ENCODE measurements at regions not wholly inside any gene's neighbourhood (a gene's known extent, or its start where the extent isn't known, plus 50 kb on each side); places are given as distances from the start of the nearest gene placed in this dataset.
"Not testable (repeated sequence)": the region's sequence is repeated elsewhere in the genome, so short reads cannot be mapped to it uniquely, and the experiment has no call there.

DNA sequence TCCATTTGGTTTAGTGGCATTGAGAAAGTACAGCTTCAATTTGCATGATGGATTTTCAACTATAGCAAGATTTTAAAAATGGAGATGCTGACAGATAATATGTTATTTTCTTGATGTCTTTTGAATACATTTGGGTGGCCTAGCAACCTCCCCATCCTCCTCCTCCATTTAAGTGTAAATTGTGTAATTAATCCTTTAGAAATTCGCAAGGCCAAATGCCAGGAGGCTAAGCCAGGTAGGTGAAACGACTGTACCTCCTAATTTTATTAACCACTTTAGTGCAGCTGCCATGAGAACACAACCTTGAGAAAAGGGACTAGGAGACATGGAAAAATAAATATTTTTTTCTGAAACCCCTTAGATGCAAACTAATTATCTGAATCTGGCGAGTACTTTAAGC lies 248.8 kb downstream of the MRPS30 start:
- DNase-seq (ENCODE audit: low read depth), result no peak

DNA sequence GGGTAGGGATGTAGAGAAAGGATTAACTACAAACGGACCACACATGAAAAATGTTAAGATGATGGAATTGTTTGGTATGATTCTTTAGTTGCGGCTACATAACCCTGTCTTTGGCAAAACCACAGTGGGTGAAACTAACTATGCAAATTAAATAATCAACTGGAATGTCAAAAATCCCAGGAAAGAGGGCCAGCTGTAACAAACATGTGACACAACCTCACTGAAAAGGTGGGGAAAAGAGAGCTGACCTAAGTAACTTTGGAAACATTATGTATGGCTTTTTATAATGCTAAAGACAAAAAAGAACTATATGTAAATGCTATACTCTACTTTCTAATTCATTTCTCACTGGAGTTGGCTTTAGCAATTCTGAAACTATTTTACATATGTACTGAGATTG lies 252.0 kb downstream of the MRPS30 start:
- DNase-seq (ENCODE audit: low read depth), result no peak

DNA sequence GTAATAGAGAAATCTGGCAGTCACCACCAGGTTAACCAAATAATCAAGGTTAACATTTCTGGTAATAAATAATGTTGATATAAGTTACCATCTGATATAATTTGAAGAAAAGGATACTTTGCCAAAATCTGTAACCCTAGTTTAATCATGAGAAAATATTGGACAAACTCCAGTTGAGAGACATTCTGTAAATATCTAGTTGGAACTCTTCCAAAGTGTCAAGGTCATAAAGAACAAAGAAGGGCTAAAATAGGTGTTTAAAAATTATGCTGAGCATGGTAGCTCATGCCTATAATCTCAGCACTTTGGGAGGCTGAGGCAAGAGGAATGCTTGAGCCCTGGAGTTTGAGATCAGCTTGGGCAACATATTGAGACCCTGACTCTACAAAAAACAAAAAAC lies 253.3 kb downstream of the MRPS30 start:
- DNase-seq (ENCODE audit: low read depth), result no peak

DNA sequence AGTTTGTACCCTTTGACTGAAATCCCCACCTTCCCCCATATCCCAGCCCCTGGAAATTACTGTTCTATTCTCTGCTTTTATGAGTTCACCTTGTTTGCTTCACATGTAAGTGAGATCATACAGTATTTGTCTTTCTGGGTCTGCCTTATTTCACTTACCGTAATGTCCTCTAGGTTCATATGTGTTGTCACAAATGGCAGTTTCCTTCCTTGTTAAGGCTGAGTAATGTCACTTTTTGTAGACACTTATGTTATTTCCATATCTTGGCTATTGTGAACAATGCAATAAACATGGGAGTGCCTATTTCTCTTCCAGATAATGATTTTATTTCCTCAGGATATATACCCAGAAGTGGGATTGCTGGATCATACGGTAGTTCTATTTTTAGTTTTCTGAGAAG lies 272.3 kb downstream of the MRPS30 start:
- DNase-seq (ENCODE audit: low read depth), result no peak

DNA sequence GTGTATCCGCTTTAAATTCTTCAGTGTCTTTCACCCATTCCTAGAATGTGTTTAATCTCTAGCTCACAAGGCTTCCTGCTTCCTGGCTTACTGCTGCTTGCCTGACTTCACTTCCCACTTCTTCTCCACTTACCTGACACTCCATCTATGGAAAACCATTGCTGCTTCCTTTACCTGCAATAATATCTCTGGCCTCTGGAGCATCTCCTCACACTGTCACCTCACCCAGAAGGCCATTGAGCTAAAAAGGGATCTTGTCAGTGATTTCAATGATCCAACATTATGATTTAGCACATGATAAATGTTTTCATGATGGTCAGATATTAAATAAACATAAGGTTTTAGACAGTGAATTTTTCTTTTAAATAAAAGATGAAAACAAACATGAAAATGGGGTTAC lies 281.1 kb downstream of the MRPS30 start:
- no peak for DNase-seq (ENCODE audit: low read depth)

DNA sequence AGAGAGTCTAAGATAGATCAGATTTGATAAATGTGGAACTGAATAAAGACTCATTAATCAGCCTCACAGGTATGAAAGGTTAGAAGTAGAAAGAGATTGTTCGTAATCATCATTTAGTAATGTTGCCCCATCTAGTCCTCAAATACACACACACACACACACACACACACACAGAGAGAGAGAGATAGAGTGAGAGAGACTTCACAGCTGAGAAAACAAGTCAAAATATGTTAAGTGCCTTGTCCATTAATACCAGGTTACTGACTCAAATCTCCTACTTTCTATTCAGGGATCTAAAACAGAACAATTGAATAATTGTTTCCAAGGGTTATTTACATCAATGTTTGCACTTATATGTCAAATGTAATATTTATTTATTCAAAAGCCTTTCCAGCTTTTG lies 284.6 kb downstream of the MRPS30 start:
- DNase-seq (ENCODE audit: low read depth), result no peak

DNA sequence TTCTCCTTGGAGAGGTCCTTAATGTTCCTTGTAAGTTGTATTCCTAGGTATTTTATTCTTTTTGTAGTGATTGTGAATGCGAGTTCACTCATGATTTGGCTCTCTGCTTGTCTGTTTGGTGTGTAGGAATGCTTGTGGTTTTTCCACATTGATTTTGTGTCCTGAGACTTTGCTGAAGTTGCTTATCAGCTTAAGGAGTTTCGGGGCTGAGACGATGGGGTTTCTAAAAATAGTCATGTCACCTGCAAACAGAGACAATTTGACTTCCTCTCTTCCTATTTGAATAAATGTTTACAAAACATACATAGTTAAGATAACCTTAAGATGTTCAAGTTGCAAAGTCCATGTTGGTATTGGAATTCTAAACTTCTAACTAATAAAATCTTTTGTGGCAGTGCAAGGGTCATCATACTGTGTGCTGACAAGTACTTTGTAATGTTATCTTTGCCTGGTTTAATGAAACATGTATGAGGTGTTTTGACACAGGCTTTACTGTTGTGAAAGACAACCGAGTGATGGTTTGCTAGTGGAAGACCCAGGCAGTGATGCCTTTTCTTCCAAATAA lies 286.2 kb downstream of the MRPS30 start:
- DNase-seq (ENCODE audit: low read depth), result no peak

DNA sequence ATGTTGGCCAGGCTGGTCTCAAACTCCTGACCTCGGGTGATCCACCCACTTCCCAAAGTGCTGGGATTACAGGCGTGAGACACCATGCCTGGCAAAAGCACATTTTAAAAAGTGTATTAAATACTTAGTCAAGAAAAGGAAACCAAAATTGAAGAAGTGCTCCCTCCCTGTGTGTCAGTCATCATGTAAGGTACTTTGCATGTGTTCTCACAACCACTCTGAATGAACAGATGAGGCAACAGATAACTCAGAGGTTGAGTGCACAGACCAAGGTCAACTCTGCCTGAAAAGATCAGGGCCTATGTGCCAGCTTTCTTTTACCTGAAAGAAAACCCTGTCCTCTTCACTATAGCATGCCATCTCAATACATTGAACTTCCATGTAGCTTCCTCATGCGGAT lies 289.7 kb downstream of the MRPS30 start:
- no peak for DNase-seq (ENCODE audit: low read depth)

DNA sequence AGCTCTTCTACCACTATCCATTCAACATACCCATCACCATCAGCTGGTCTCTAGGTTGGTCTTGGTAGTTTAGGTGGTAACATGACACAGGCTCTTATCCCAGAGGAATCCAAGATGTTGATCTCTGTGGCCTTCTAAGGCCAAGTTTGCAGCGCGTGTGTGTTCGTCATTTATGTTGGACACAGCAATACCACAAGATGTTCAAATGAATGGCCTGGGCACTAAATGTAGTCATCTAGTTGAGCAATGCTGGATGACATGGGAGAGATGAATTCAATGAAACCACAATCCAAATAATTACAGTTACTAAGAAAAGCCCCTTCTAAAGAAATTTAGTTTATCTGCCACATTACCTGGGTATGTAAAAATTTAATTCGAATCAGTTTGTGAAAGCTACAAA lies 292.4 kb downstream of the MRPS30 start:
- DNase-seq (ENCODE audit: low read depth), result no peak

DNA sequence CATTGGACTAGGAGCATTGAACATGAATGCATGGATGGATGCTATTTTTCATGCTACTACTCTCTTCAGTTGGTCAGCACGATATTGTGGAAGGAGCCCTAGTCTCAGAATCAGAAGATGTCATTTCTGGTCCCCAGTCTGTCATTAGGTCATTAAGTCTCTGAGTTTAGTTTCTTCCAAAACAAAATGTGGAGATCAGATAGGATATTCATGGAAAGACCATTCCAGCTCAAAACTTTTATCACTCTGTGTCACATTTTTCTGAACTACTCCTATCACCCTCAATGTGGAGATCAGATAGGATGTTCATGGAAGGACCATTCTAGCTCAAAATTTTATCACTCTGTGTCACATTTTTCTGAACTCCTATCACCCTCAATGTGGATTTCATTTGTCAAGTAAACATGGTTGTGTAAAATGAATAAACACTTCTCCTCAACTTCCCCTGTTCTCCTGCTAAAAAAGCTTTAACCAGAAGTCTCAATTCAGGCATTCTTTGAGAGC lies 296.8 kb downstream of the MRPS30 start:
- DNase-seq (ENCODE audit: low read depth), result no peak

DNA sequence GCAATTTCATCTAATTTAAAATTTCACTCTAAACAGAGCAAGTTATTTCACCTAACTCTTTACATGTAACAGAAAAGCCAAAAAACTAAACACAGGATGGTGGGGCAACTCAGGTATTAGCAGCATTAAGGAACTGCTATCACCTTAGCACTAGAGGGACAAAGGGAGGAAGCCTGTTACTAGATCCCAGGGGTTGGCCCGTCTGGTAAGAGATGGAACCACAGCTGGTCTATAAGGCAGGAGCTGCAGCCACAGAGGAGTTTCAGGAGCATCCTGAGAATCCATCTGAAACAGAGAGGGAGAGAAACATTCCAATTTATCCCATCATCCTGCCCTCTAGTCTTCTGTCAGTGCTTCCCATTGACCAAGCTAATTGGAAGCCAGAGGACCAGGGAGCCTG lies 300.3 kb downstream of the MRPS30 start:
- DNase-seq (ENCODE audit: low read depth), result no peak

DNA sequence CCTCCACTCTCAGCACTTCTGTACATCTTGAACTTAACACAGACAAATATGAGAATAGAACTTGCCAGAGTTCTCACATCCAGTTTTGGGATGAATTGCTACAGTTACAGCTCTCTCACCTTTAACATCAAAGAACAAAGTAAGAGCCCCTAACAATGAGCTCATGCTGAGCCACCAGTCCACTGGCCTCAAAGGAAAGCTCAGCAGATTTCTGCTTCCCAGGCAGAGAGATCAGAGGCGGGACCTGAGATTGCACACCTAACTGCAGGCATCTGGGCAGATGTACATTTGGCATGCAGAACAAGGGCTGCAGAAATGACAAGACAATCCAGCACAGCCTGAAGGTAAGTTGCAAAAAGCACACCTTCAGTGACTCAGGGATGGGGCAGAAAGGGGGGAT lies 300.9 kb downstream of the MRPS30 start:
- no peak for DNase-seq (ENCODE audit: low read depth)

DNA sequence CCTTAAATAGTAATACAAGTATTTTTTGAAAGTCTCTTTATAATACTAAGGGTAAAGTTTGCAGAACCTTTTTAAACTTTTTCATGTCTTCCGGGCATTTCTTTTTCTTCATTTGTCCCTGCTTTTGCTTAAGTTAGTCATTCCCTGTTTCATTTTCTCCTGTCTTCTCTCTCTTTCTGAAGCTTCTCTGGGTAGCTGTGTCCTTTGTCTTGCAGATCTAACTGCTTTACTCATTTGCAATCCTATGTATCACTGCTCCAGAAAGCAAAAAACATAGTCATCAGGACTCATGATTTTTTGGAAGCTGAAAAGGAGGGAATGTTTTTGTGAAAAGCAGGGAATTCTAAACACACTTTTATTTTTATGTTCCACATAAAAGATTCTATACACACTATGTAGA lies 301.7 kb downstream of the MRPS30 start:
- DNase-seq (ENCODE audit: low read depth), result no peak

DNA sequence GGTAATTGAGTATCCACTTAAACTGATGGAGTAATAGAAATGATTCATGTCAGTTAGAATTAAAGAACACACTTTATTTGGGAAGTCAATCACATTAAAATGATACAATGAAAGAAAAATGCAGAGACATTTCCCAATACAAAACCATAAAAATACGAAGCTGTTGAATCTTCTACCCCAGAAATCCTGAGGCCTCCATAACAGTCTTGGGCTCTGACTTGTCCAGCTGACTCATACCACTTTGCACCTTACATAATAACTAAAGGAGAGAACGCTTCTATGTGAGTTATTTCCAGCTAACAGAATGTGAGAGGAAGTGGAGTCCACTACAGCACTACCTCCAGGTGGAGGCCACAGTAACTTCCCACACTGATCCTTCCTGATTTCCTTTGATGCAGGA lies 305.0 kb downstream of the MRPS30 start:
- no peak for DNase-seq (ENCODE audit: low read depth)

DNA sequence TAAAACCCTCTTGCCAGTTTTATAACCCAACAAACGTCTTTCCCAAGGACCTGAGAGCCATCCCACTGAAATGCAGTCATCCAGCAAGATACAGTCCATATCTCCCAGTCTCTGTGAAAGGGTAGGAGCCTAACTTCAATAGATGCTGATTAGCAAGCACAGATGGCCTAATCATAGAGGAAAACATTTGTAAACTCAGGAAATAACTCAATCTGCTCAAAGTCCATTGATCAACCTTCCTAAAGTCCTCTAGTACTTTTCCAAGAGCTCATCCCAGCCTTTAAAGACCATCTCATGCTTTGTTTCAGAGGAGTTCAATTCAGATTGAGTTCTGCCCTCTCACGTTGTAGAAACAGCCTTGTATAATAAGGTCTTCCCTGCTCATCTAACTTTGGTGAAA lies 324.2 kb downstream of the MRPS30 start:
- no peak for DNase-seq (ENCODE audit: low read depth)

DNA sequence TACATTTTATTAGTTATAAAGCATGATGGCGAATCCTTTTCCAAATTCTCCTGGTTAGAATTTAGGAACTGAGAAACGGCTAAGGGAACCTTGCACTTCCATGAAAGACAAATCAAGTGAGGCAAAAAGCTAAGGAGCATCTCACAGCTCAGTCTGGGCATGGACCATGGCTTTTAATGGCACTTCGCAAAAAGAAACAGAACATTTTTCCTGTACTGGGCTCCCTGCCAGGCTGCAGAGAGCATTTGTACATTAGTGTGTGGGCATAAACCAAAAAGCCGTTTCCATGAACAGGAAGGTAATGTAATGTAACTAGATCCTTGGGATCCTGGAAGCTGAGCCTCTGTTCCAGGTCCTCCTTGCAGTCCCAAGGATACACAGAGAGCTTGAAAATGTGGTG lies 354.2 kb downstream of the MRPS30 start:
- DNase-seq (ENCODE audit: low read depth), result no peak

DNA sequence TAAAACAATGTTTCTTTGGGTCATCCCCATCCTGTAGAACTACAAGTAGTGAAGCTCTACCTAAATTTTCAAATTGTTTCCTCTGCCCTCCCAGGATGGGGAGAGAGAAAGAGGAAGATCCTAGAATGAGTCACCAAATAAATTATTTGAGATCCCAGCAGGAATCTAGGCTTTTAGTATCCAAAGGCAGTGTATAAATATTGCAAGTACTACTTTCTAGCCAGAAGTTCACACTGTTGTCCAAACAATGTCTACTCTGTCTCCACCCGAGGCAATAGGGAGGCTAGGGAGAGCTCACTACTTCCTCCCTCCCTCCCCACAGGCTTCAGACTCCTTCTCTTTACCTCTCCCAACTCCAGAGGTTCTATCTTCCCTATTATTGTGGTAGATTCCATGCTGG lies 362.8 kb downstream of the MRPS30 start:
- DNase-seq (ENCODE audit: low read depth), result no peak

DNA sequence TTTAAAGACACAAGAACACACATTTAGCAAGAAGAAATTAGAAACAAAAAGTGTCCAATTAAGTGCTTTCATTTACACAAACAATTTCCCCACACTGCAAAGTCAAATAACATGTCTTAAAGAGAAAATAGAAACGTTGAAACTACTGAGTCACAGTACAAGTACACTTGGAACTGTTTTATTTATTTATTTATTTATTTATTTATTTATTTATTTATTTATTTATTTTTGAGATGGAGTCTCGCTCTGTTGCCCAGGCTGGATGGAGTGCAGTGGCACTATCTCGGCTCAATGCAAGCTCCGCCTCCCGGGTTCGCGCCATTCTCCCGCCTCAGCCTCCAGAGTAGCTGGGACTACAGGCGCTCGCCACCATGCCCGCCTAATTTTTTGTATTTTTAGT lies 363.9 kb downstream of the MRPS30 start:
- DNase-seq (ENCODE audit: low read depth), result not testable (repeated sequence)

DNA sequence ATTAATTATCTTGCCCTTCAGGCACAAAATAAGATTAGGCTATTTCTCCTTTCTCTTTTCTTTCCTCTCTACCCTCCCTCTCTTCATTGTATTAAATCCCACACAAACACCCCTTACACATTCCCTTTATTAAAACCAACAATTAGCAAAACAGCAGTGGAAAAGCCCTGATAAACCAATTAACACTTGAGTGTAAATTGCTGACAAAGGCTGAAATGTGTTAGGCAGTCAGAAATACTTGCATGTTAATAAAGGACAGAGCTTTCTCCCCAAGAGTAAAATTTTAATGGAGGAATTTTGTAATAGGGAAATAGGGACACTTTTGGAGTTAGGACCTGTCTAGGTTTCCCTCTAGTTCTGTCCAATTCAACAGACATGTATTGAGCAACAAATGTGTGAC lies 370.9 kb downstream of the MRPS30 start:
- no peak for DNase-seq (ENCODE audit: low read depth)

DNA sequence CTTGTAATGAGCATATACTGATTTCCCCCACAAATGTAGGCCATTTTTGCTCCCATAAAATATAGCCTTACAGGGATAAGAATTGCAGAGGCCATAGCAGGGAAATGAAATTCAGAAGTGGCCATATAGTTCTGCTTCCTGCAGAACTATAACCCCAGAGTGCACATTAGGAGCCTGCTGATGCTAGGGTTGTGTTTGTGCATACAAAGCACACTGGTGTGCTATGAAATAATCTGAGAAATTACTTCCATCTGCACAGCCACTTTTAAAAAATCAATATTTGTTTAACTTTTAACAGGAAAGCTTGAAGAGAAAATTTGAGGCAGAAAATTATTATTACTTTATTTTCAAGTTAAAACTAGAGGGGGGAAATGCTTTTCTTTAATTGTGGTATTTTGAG lies 380.3 kb downstream of the MRPS30 start:
- DNase-seq (ENCODE audit: low read depth), result no peak

DNA sequence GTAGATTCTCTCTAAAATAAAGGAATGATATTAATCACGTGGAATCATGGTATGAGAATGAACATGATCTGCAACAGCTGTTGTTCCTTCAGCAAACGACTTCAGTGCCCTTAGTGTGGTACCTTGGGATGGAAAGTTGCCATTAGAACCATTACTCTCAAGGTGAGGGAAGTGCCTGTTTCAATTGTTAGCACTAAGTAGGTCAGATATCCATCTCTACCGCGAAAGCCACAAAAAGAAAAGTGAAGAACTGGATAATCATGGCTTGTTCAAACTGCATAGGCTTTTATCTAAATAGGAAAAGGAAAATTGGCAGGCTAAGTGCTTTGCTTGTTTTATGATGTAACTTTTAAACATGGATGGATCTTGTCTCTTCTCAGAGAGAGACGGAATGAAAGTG lies 380.7 kb downstream of the MRPS30 start:
- no peak for DNase-seq (ENCODE audit: low read depth)

DNA sequence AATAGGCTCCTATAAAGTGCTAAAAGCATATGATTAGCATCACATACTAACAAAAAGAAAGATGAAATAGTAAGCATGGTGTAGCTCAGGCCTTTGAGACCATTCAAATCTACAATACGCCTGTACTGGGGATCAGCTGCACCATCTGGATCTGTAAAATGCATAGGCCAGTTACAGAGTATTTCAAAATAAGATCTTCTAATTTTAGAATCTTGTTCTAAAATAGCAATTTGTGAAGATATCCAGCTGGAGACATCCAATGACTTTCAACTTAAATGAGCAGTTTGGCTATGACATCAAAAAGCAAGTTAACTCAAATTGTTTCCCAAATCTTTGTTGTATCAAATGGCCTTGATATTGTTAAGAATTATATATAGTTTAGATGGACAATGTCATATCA lies 386.3 kb downstream of the MRPS30 start:
- DNase-seq (ENCODE audit: low read depth), result no peak
